Endothelial cell of umbilical vein (primary cell): ENCODE measurements at regions not wholly inside any gene's neighbourhood (a gene's known extent, or its start where the extent isn't known, plus 50 kb on each side); places are given as distances from the start of the nearest gene placed in this dataset.

Source experiments
- BruUV-seq: library from RNA; stranded (reverse); fragments of 400-500 nt; replicated peaks from 2 replicates; lab custom pipeline; 2021; lab: Mats Ljungman, UMichigan
- CTCF ChIA-PET: fragments of 300-600, 350-600 bp; sonication (Branson Sonifier 250); formaldehyde crosslinking; loops from one replicate; lab custom pipeline; 2021; ENCODE audit warnings: antibody characterized with exemption, inconsistent platforms; lab: Charles Lee
- POLR2A ChIA-PET: fragments of 300-600, 350-600 bp; sonication (Branson Sonifier 250); formaldehyde crosslinking; loops from one replicate; lab custom pipeline; 2021; ENCODE audit warnings: antibody characterized with exemption, inconsistent platforms; lab: Charles Lee
- DNase-seq: peaks from one replicate; pipeline ENCODE4 v3.0.0-alpha.2; 2011; ENCODE audit warnings: low read depth, low spot score
- FAIRE-seq: peaks from 2 replicates; lab custom pipeline; 2011; peaks lifted over from hg19 to GRCh38; lab: Jason Lieb, UNC
- H2AFZ ChIP-seq: 2 replicates; pipeline ENCODE4 v1.6.0; 2012; ENCODE audit warnings: low read depth, low read length, control low read depth, inconsistent platforms
- H3K27ac ChIP-seq: 2 replicates; pipeline ENCODE4 v1.5.1; 2011; ENCODE audit warnings: low read depth, mild to moderate bottlenecking, control low read depth, low read length, moderate library complexity; ENCODE audit not compliant: insufficient read depth
- H3K27me3 ChIP-seq, 2 experiments: 2 replicates each; pipeline versions ENCODE4 v1.6.0 to v1.6.1; 2011; ENCODE audit warnings: low read length in 2 of 2, mixed read lengths in 1 of 2; ENCODE audit not compliant: control insufficient read depth in 2 of 2, insufficient read depth in 2 of 2
- H3K36me3 ChIP-seq, 2 experiments: 2 replicates in 1 of 2; 3 replicates in 1 of 2; pipeline ENCODE4 v1.5.1; 2011; ENCODE audit warnings: low read length in 2 of 2, mild to moderate bottlenecking in 1 of 2, moderate library complexity in 1 of 2; ENCODE audit not compliant: control insufficient read depth in 2 of 2, insufficient read depth in 2 of 2; ENCODE audit errors: extremely low read depth in 1 of 2
- H3K4me1 ChIP-seq: 3 replicates; pipeline ENCODE4 v1.5.1; 2011; ENCODE audit warnings: mild to moderate bottlenecking, low read length; ENCODE audit not compliant: control insufficient read depth, insufficient read depth; ENCODE audit errors: extremely low read depth
- H3K4me2 ChIP-seq: 2 replicates; pipeline ENCODE4 v1.6.1; 2011; ENCODE audit warnings: low read length, control low read depth, mixed read lengths; ENCODE audit not compliant: insufficient read depth
- H3K4me3 ChIP-seq, 3 experiments: fragments of 200-600 bp in 1 of 3; sonication (generic), shearing (Covaris generic) in 1 of 3; replicated peaks in 1 of 3; 2 replicates each; pipeline ENCODE4 v1.5.1; 2011 to 2016; ENCODE audit warnings: control low read depth in 3 of 3, low read length in 3 of 3, mild to moderate bottlenecking in 2 of 3, inconsistent platforms in 1 of 3, low read depth in 1 of 3, moderate library complexity in 1 of 3; ENCODE audit not compliant: insufficient read depth in 1 of 3
- H3K79me2 ChIP-seq: 2 replicates; pipeline ENCODE4 v1.6.0; 2012; ENCODE audit warnings: low read length, inconsistent platforms; ENCODE audit not compliant: control insufficient read depth, insufficient read depth
- H3K9ac ChIP-seq: replicated peaks from 2 replicates; pipeline ENCODE3; 2011; ENCODE audit warnings: low read length, control low read depth; ENCODE audit not compliant: insufficient read depth; ENCODE audit errors: extremely low read depth
- H3K9me1 ChIP-seq: replicated peaks from 3 replicates; pipeline ENCODE4 v1.6.0; 2011; ENCODE audit warnings: mild to moderate bottlenecking, low read length; ENCODE audit not compliant: control insufficient read depth, insufficient read depth; ENCODE audit errors: extremely low read depth
- H3K9me3 ChIP-seq: replicated peaks from 2 replicates; pipeline ENCODE4 v1.5.1; 2012; ENCODE audit warnings: low read length, inconsistent platforms; ENCODE audit not compliant: control insufficient read depth, insufficient read depth
- H4K20me1 ChIP-seq: replicated peaks from 2 replicates; pipeline ENCODE3; 2011; ENCODE audit warnings: mild to moderate bottlenecking, low read length; ENCODE audit not compliant: control insufficient read depth, insufficient read depth; ENCODE audit errors: extremely low read depth
- EZH2 ChIP-seq: IDR thresholded peaks from 2 replicates; pipeline ENCODE4 v1.6.1; 2012; ENCODE audit warnings: borderline replicate concordance, low read depth, mild to moderate bottlenecking, moderate library complexity, low read length, inconsistent platforms; ENCODE audit not compliant: severe bottlenecking
- FOS ChIP-seq: IDR thresholded peaks from 2 replicates; pipeline ENCODE4 v1.6.1; 2011; ENCODE audit warnings: mild to moderate bottlenecking, low read length, moderate library complexity, borderline replicate concordance; ENCODE audit not compliant: insufficient read depth
- GATA2 ChIP-seq: IDR thresholded peaks from 2 replicates; pipeline ENCODE4 v1.7.0; 2011; ENCODE audit warnings: low read depth, mild to moderate bottlenecking, moderate library complexity, mixed read lengths, low read length; ENCODE audit not compliant: insufficient read length, insufficient read depth
- JUN ChIP-seq: IDR thresholded peaks from 2 replicates; pipeline ENCODE4 v1.6.1; 2011; ENCODE audit warnings: borderline replicate concordance, low read depth; ENCODE audit not compliant: insufficient read length, insufficient read depth
- MYC ChIP-seq: IDR thresholded peaks from one replicate; pipeline ENCODE4 v1.6.1; 2011; ENCODE audit warnings: mild to moderate bottlenecking, low read depth, low read length
- POLR2A ChIP-seq: IDR thresholded peaks from 2 replicates; pipeline ENCODE4 v1.6.1; 2012; ENCODE audit warnings: low read depth, mild to moderate bottlenecking, control low read depth, low read length
- POLR2AphosphoS5 ChIP-seq: IDR thresholded peaks from 2 replicates; pipeline ENCODE4 v1.6.1; 2012; ENCODE audit warnings: low read depth, mild to moderate bottlenecking, control low read depth, low read length, moderate library complexity; ENCODE audit not compliant: insufficient read depth
- dilution Hi-C: fragments of 300-500 bp; cut with MboI; formaldehyde crosslinking; loops from one replicate; pipeline ENCODE4 v1.15.0; 2019; ENCODE audit warnings: low sequenced_read_pairs; ENCODE audit not compliant: extremely low pct_ligation_motif_present
- intact Hi-C: fragments of 100-400 bp; cut with micrococcal nuclease; formaldehyde crosslinking; loops from one replicate; pipeline ENCODE4 v1.10.0; 2022
- TF ChIP-seq, protein P1 (sequence below), 2 donors: IDR thresholded peaks; 1 replicate in 1 of 2; 2 replicates in 1 of 2; pipeline ENCODE4 v1.5.1; 2011; ENCODE audit warnings: low read length in 2 of 2, mild to moderate bottlenecking in 2 of 2, moderate library complexity in 2 of 2, control low read depth in 1 of 2, inconsistent platforms in 1 of 2, low read depth in 1 of 2; ENCODE audit not compliant: insufficient read depth in 1 of 2; ENCODE audit errors: extremely low read depth in 1 of 2
- TF ChIP-seq, protein P2 (sequence below): IDR thresholded peaks from 2 replicates; pipeline ENCODE4 v1.6.1; 2011; ENCODE audit not compliant: insufficient read depth, insufficient read length

DNA sequence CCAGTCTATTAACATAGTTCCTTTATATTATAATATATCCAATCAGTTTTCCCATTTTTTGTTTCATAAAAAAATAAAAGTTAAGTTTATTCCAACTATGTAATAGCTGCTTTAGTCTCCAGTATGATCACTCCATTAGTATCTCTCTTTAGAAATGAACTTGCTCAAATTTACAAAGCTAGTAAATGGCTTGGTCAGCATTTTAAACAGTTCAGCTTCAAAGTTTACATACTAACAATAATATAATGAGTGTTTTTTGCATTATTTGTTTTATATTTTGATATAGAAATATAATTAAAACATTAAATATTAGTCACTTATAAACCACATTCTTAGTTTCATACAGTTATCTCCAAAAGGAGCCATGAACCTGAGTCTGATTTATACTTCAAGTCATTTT lies 1073.8 kb downstream of the SLITRK5 start:
- no peaks in the 10 kb centered on the region for H3K36me3 ChIP-seq
- no peaks in the 10 kb centered on the region for H3K79me2 ChIP-seq
- dilution Hi-C loops (no loop called here), intact Hi-C loops (no loop called here)
- no peak overlapping the region for H2AFZ ChIP-seq
- BruUV-seq, result no TSS peak
- DNase-seq (no peak), FAIRE-seq (no peak)
- no peaks in the 10 kb centered on the region for H3K27me3 ChIP-seq
- no peaks in the 10 kb centered on the region for H3K9me1 ChIP-seq
- H3K4me2 ChIP-seq, result no peak overlapping the region
- ChIA-PET POLR2A (no interaction called here), CTCF (no interaction called here)
- H3K27ac ChIP-seq, result no peak overlapping the region
- H3K4me1 ChIP-seq, result no peaks in the 10 kb centered on the region
- no peak overlapping the region for H3K4me3 ChIP-seq
- no peaks in the 10 kb centered on the region for H4K20me1 ChIP-seq
- TF ChIP-seq, protein P1, sequence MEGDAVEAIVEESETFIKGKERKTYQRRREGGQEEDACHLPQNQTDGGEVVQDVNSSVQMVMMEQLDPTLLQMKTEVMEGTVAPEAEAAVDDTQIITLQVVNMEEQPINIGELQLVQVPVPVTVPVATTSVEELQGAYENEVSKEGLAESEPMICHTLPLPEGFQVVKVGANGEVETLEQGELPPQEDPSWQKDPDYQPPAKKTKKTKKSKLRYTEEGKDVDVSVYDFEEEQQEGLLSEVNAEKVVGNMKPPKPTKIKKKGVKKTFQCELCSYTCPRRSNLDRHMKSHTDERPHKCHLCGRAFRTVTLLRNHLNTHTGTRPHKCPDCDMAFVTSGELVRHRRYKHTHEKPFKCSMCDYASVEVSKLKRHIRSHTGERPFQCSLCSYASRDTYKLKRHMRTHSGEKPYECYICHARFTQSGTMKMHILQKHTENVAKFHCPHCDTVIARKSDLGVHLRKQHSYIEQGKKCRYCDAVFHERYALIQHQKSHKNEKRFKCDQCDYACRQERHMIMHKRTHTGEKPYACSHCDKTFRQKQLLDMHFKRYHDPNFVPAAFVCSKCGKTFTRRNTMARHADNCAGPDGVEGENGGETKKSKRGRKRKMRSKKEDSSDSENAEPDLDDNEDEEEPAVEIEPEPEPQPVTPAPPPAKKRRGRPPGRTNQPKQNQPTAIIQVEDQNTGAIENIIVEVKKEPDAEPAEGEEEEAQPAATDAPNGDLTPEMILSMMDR (IDR thresholded peaks at IDR 0.05; ENCODE audit: extremely low read depth in 1 of 2, insufficient read depth in 1 of 2, low read depth in 1 of 2, low read length in 2 of 2), result no peak
- no peak for TF ChIP-seq JUN
- no peak overlapping the region for H3K9ac ChIP-seq
- no peaks in the 10 kb centered on the region for H3K9me3 ChIP-seq

DNA sequence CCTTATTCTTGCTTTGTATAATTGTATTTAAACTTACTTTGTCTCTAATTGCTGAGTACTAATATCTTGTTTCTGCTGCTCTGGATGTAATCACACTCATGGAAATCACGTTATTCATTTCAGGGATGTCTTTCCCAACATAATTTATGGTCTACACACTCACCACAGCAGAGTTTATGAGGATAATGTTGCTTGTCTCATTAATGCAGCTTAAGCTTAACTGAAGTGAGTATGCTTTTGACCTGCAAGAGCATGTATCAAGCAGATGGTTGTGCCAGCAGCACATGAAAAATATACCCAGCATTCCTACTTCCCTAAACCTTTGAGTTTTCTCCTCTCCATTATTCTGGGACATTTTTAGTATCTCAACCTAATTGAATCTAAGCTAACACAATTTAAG lies 1080.9 kb downstream of the SLITRK5 start:
- peaks cover 4% of the 10 kb centered on the region for H3K9me3 ChIP-seq
- TF ChIP-seq POLR2A (no peak), GATA2 (no peak), JUN (no peak), EZH2 (no peak), FOS (no peak), POLR2AphosphoS5 (no peak), MYC (no peak)
- TF ChIP-seq, protein P2, sequence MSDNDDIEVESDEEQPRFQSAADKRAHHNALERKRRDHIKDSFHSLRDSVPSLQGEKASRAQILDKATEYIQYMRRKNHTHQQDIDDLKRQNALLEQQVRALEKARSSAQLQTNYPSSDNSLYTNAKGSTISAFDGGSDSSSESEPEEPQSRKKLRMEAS, result no peak
- TF ChIP-seq, protein P1 (IDR thresholded peaks at IDR 0.05; ENCODE audit: extremely low read depth in 1 of 2, insufficient read depth in 1 of 2, low read depth in 1 of 2, low read length in 2 of 2), result no peak
- no peaks in the 10 kb centered on the region for H3K9me1 ChIP-seq
- POLR2A ChIA-PET, result no interaction called here
- H3K27me3 ChIP-seq, result no peaks in the 10 kb centered on the region
- H3K27ac ChIP-seq, result no peak overlapping the region
- H3K79me2 ChIP-seq, result no peaks in the 10 kb centered on the region
- H3K9ac ChIP-seq, result no peak overlapping the region
- no TSS peak for BruUV-seq
- H3K4me2 ChIP-seq, result no peak overlapping the region
- FAIRE-seq, result no peak
- dilution Hi-C loops, result no loop called here
- H2AFZ ChIP-seq, result no peak overlapping the region
- H3K36me3 ChIP-seq, result no peaks in the 10 kb centered on the region
- intact Hi-C loops, result no loop called here
- H3K4me1 ChIP-seq, result no peaks in the 10 kb centered on the region
- DNase-seq, result no peak
- H4K20me1 ChIP-seq, result no peaks in the 10 kb centered on the region
- H3K4me3 ChIP-seq, result no peak overlapping the region
- CTCF ChIA-PET, result no interaction called here
